Left cardiac atrium (tissue), 4 donors: ENCODE measurements at regions not wholly inside any gene's neighbourhood (a gene's known extent, or its start where the extent isn't known, plus 50 kb on each side); places are given as distances from the start of the nearest gene placed in this dataset.

Experiments
- ATAC-seq, 2 donors: fragments of 200-7000 bp; cut with Tn5 transposase; one replicate each; pipeline ENCODE4 v1.9.1; 2020; ENCODE audit warnings: mild to moderate bottlenecking in 2 of 2, moderate library complexity in 2 of 2
- DNase-seq: peaks from one replicate; pipeline ENCODE4 v3.0.0-alpha.2; 2020
- intact Hi-C, 2 donors: fragments of 100-400 bp; cut with DNase I; formaldehyde crosslinking; loops; one replicate each; pipeline versions ENCODE4 v1.14.1 to v1.15.1; 2022 to 2023
- donor health status: DM: no; HTN: yes; CAD: no.
- donor health status: DM: no; HTN: yes; CAD: no; lungs with severe emphysema.
- donor health status: DM: yes; HTN: yes; CAD: no.
- donor health status: Dilated cardiomyopathy.

DNA sequence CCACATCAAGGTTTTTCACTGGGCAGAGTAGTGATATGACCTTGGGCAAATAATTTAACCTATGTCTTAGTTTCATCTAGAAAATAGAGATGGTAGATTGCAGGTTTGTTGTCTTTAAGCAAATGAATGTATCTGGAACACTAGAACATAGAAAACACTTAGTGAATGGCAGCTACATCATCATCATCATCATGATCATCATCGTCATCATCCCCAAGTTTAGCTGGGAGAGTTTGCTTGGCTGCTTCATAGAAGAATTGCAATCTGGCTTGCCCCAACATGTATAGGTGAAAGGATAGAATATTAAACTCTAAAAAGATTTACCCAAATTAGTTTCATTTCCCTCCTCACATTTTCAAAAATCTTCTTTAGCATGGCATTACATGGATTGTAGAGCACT, 91.3 kb upstream of the TMEM260 start:
- ATAC-seq (no peak), DNase-seq (no peak)
- intact Hi-C loops: no loop called here

DNA sequence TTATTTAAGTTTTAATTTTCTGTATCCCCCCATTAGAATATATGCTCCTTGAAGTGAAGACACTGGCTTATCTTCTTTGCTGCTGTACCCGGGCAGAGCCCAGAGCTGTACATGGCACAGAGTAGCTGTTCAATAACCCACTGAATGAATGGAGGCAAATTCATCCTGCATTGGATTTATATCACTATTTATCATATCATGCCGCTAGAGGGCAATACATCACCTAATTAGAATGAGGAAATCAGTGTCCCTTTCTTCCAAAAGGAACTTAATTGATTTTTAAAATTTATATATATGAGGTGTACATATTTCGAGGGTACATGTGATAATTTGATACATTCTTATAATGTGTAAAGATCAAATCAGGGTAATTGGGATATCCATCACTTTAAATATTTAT, 89.2 kb upstream of the TMEM260 start:
- ATAC-seq: peak in 1 of 2 donors; percentile 38
- intact Hi-C loops: loop anchor here (2.0 to 10.0 kb wide), 3 partner anchors 714 to 830 kb away; no protein-coding TSS in a partner anchor
- DNase-seq: no peak

DNA sequence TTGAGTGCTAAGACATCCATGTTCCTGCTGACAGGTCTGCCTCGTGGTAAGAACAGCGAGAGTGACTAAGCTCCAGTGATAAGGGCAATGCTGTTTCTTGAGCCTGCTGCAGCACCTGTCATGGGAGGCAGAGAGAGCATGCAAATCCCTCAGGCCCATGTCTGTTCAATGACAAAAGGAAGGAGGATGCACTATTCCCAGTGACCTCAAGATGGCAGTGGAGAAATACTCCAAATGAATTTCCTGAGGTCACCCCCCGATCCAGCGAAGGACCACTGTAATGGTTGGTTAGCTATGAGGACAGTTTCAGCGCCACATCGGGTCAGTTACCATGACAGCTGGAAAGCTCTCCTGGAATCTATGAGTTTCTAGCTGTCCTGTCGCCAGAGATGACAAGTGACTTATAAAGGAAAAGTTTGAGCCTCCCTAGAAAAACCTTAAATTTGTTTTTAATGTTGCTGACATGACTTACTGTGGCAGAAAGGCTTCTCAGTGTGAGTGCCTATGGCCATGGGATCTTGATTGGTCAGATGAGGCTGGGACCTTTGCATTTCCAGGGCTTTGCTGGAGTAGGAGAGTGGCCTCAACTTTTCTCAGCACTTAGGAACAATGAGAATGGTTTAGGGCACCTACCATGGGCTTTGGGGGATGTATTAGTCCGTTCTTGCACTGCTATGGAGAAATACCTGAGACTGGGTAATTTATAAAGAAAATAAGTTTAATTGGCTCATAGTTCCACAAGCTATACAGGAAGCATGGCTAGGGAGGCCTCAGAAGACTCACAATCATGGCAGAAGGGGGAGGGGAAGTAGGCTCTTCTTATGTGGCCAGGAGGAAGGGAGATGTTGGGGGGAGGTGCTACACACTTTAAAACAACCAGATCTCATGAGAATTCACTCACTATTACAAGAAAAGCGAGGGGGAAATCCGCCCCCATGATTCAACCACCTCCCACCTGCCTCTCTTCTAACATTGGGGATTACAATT, 88.0 kb upstream of the TMEM260 start:
- peak; percentile 55 to 65 for ATAC-seq
- no peak for DNase-seq
- intact Hi-C loops: loop anchor here (2.0 to 10.0 kb wide), 3 partner anchors 713 to 829 kb away; no protein-coding TSS in a partner anchor

DNA sequence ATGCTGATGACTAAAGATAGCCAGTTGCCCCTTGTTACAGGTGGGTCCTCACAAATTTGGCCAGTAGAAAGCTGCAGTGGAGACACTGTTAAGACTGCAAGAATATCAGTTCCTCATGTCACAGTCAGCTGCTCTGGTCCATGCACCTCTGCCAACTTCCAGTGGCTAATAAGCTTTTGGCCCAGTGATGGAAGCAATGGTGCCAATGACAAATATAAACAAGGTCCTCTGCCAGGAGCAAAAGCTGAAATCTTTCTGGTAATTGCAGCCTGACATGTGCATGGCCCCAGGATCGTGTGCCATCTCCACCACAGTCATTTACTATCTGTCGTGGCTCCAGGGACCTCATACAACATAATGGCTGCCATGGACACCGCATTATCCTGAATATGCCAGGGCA, 85.4 kb upstream of the TMEM260 start:
- peak; percentile 44 to 78 for ATAC-seq
- no peak for DNase-seq
- intact Hi-C loops: loop anchor here (10.0 kb wide), 2 partner anchors 711 to 821 kb away; no protein-coding TSS in a partner anchor

DNA sequence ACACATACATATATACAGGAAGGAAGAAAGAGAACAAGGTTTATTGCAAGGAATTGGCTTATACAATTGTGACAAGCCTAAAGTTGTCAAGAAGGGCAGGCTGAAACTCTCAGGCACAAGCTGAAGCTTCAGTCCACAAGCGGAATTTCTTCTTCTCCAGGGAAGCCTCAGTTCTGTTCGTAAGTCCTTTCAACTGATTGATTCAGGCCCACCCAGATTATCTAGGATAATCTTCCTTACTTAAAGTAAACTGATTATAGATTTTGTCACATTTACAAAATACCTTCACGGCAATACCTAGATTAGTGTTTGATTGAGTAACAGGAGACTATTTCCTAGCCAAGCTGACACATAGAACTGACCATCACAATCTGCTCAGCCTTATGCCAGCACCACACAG, 81.5 kb upstream of the TMEM260 start:
- DNase-seq: no peak
- no peak for ATAC-seq
- intact Hi-C loops: loop anchor here (10.0 kb wide), 2 partner anchors 707 to 817 kb away; no protein-coding TSS in a partner anchor

DNA sequence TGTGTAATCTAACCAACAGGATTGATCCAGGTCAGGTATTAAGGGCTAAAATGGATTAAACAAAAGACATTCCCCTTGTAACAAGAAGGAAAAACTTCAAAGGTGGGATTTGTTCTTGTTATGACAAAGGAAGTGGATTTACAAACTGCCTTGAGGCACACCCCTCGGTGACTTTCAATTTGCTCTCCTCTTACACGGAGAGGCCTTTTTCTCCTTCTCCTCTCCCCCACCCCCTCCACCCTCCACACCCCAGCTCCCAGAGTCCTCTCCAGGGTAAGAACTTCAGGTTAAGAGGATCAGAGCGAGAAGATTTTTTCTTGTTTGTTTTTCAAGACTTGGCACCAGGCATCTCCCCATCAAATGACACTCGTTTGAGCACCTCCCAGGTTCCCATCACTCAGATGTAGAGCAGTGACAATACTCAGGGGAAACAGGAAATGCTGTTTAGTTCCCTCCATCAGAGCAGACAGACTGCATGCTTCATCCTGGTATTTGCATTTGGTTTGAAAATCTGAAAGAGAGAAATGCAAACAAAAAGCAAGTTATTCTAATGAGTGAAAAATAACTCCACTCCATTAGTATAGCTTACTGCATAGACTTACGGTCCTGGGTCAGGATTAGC, 77.6 kb upstream of the TMEM260 start:
- intact Hi-C loops: no loop called here
- DNase-seq (no peak), ATAC-seq (no peak)

DNA sequence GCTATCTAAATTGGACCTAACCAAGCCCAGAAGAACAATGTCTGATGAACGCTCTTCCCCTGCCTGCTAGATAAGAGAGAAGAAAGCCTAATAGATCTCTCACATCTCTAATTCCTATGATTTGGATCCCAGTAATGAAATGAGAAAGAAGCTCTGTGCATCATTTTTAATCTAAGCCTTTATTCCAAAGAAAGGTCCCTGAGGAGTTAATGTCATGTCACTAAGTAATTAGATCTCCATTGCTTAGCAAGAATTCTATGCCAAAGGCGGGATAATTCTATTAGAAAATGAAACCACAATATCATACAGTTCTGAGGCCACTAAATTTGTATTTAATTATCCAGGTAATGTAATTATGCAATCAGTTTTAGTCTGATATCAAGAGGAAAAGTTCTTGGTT, 74.2 kb upstream of the TMEM260 start:
- no peak for DNase-seq
- no peak for ATAC-seq
- intact Hi-C loops: no loop called here

DNA sequence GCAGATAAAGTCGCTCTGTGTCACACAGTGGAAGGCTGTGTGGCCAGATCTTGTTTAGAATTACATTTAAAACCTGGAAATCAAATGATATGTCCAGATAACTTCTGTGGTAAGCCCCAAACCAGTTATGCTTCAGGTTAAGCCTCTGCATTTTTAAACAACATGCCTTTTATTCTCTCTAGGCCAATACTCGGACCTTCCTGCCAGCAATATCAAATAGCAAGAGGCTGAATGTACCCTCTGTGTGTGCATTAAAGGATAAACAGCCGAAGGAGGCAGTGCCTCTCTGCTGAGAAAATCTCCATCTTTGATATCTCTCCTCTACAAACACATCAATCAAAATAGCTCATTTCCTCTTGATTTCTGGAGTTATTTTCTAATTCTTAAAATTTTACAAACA, 67.1 kb upstream of the TMEM260 start:
- intact Hi-C loops: no loop called here
- ATAC-seq: no peak
- no peak for DNase-seq

DNA sequence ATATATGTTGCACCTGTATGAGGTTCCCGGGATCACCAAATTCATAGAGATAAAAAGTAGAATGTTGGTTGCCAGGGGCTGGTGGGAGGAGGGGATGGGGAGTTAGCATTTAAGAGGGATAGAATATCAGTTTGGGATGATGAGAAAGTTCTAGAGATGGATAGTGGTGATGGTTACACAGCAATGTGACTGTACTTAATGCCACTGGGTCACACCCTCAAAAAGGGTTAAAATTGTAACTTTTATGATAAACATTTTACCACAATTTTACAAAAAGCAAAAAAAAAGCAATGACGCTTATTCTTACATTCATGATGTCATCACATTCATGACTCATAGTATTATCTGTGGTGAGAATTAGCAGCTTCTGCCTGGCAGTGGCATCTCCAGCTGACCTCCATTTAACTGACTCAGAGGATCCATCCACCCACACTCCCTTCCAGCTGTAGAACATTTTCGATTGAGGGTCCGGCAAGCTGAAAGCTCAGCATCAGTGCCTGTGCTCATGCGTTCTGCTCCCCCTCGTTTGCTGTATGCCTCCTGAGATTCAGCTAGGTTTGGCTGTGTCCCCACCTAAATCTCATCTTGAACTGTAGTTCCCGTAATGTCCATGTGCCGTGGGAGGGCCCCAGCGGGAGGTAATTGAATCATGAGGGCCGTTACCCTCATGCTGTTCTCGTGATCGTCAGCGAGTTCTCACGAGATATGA, 64.8 kb upstream of the TMEM260 start:
- DNase-seq (no peak), ATAC-seq (peak in 1 of 2 donors; percentile 29)
- intact Hi-C loops: no loop called here

DNA sequence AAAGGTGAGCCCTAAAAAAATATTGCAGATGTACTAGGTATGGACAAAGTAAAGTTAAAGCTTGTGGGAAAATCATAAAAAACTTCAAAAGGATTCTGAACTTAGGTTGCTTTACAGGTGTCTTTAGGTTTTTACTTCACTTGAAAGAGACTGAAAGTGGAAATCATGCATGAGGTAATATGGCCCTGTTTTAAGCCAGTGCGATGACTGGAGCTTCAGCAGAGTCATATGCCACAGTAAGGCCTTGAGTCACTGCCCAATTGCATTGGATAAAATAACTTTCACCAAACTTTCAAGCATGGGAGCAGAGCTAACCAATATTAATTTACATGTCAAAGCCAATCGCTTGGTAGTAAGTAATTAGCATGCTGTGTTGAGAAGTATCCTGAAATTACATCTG, 63.9 kb upstream of the TMEM260 start:
- ATAC-seq (no peak), DNase-seq (no peak)
- intact Hi-C loops: no loop called here

DNA sequence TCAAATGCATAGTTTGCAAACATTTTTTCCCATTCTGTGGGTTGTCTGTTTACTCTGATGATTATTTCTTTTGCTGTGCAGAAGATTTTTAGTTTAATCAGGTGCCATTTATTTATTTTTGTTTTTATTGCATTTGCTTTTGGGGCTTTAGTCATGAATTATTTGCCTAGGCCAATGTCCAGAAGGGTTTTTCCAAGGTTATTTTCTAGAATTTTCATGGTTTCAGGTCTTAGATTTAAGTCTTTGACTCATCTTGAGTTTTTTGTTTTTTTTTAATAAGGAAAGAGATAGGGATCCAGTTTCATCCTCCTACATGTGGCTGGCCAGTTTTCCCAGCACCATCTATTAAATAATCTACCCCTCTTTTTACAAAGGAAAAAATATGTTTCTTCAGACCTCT, 57.2 kb upstream of the TMEM260 start:
- intact Hi-C loops: no loop called here
- no peak for DNase-seq
- no peak for ATAC-seq

DNA sequence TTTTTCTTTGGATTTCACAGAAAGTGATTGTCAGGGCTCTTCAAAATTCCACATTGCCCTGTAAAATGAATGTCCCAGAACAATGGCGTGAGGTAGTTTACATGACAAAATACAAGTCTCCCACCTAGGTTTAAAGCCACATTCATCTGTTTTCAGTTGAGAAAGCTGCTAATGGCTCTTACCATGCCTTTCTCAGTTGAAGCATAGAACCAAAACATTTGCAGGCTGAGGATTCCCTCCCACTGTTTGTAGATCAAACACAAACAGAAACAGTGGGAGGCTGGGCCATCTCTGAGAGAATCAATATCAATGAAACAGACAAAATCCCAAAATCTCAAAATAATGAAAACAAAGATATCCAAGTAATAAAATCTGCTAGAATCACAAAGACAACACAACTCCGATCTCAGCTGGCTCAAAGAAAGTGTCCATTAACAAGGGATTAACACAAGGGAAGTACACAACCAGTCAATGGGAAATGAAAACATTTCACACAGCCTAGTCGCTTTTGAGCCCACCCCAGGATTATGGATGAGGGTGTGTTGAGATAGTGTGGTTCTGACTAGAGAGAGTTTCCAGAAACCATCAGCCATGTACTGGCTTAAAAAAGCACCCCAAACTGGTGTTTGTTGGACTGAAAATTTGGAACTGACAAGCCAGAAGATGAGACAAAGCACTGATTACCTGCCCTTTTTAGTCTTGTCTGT, 54.5 kb upstream of the TMEM260 start:
- ATAC-seq (no peak), DNase-seq (no peak)
- intact Hi-C loops: no loop called here

DNA sequence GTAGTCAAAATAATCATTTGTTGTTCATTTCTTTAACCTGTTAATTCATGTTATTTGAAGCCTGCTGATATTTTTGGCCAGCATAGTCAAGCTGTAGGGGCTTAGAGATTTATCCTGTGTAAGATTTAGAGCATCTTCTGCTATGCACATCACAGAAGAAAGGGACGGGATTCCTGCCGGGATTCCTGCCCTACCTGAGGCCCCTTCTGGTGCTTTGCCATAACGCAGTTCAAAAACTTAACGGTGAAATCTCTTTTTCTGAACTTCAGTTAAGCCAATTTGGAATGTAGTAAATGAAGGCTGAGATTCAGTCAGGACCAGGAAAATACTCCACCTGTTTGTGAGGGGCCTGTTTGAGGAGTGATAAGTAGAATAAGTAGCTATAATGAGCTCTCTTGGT, 50.7 kb upstream of the TMEM260 start:
- DNase-seq (no peak), ATAC-seq (no peak)
- intact Hi-C loops: no loop called here
